ENCODE measurements at regions not wholly inside any gene's neighbourhood (a gene's known extent, or its start where the extent isn't known, plus 50 kb on each side); places are given as distances from the start of the nearest gene placed in this dataset.
"Not testable (repeated sequence)": the region's sequence is repeated elsewhere in the genome, so short reads cannot be mapped to it uniquely, and the experiment has no call there.

GRCh38 chr7:3162289-3162688, 118.6 kb upstream of the CARD11 start:
- Histone ChIP-seq H2AFZ (ENCODE audit: low read length) (no peak overlapping the region), H3K27ac (ENCODE audit: low read length) (no peak overlapping the region), H3K4me1 (ENCODE audit: insufficient read depth, low read length) (peaks cover 1% of the 10 kb centered on the region; the same call in 1 of the 2 replicates), H3K27me3 (ENCODE audit: low read length) (no peaks in the 10 kb centered on the region), H4K20me1 (ENCODE audit: low read length) (no peaks in the 10 kb centered on the region), H3K79me2 (ENCODE audit: low read length) (no peaks in the 10 kb centered on the region), H3K4me3 (ENCODE audit: low read length) (no peak overlapping the region), H3K9me2 (replicated peaks; ENCODE audit: low read length) (no peaks in the 10 kb centered on the region), H3K9me3 (ENCODE audit: low read length) (no peaks in the 10 kb centered on the region), H3K9ac (ENCODE audit: low read length) (no peak overlapping the region), H3K36me3 (ENCODE audit: low read depth, low read length) (no peaks in the 10 kb centered on the region), H3K4me2 (ENCODE audit: low read length) (no peak overlapping the region), H3F3A (ENCODE audit: low read length, unreplicated experiment) (no peaks in the 10 kb centered on the region)
- POLR2A ChIA-PET (ENCODE audit: unreplicated experiment): no interaction called here
- CTCF ChIA-PET: no interaction called here
- ATAC-seq (no peak), DNase-seq (peak; percentile 17)
- TF ChIP-seq EZH2 (IDR thresholded peaks at IDR 0.05; ENCODE audit: low read length, unreplicated experiment): no peak
- no peak for TF ChIP-seq EZH2phosphoT487 (IDR thresholded peaks at IDR 0.05; ENCODE audit: borderline replicate concordance, low read length)
- TF ChIP-seq CTCF (conservative IDR thresholded peaks at IDR 0.05; ENCODE audit: low read depth, low read length): 0 out of 2 replicates have a peak, but pooled peaks have one; percentile 22
- intact Hi-C loops (cut with micrococcal nuclease): no loop called here
- no TSS peak for BruUV-seq (replicated peaks)

- H3K9me2 ChIP-seq (replicated peaks; ENCODE audit: low read length); BruUV-seq (replicated peaks); H3F3A ChIP-seq (ENCODE audit: low read length, unreplicated experiment); H4K20me1 ChIP-seq (ENCODE audit: low read length); CTCF ChIA-PET; H3K27me3 ChIP-seq (ENCODE audit: low read length); ATAC-seq; H3K4me3 ChIP-seq (ENCODE audit: low read length); H2AFZ ChIP-seq (ENCODE audit: low read length); H3K36me3 ChIP-seq (ENCODE audit: low read depth, low read length); intact Hi-C loops (cut with micrococcal nuclease); H3K9me3 ChIP-seq (ENCODE audit: low read length); H3K4me2 ChIP-seq (ENCODE audit: low read length); POLR2A ChIA-PET (ENCODE audit: unreplicated experiment); H3K9ac ChIP-seq (ENCODE audit: low read length); H3K4me1 ChIP-seq (ENCODE audit: insufficient read depth, low read length); H3K27ac ChIP-seq (ENCODE audit: low read length); H3K79me2 ChIP-seq (ENCODE audit: low read length); DNase-seq: not testable (repeated sequence)
Observed at GRCh38 chr7:3162798-3163197, 119.1 kb upstream of the CARD11 start.

- Histone ChIP-seq H3K27me3 (ENCODE audit: low read length) (peaks cover 13% of the 10 kb centered on the region), H2AFZ (ENCODE audit: low read length) (no peak overlapping the region), H3K9me3 (ENCODE audit: low read length) (no peaks in the 10 kb centered on the region), H3K4me2 (ENCODE audit: low read length) (no peak overlapping the region), H3F3A (ENCODE audit: low read length, unreplicated experiment) (no peaks in the 10 kb centered on the region), H3K9me2 (replicated peaks; ENCODE audit: low read length) (no peaks in the 10 kb centered on the region), H4K20me1 (ENCODE audit: low read length) (no peaks in the 10 kb centered on the region), H3K4me3 (ENCODE audit: low read length) (no peak overlapping the region), H3K4me1 (ENCODE audit: insufficient read depth, low read length) (no peaks in the 10 kb centered on the region), H3K36me3 (ENCODE audit: low read depth, low read length) (no peaks in the 10 kb centered on the region), H3K27ac (ENCODE audit: low read length) (no peak overlapping the region), H3K9ac (ENCODE audit: low read length) (no peak overlapping the region), H3K79me2 (ENCODE audit: low read length) (no peaks in the 10 kb centered on the region)
- DNase-seq: no peak
- BruUV-seq (replicated peaks): no TSS peak
- intact Hi-C loops (cut with micrococcal nuclease): no loop called here
- ChIA-PET POLR2A (ENCODE audit: unreplicated experiment) (no interaction called here), CTCF (no interaction called here)
- ATAC-seq: no peak
- TF ChIP-seq CTCF (conservative IDR thresholded peaks at IDR 0.05; ENCODE audit: low read depth, low read length): no peak
Observed at GRCh38 chr7:3164380-3164792, 120.7 kb upstream of the CARD11 start.

All from PC-3 (cell line).